Heart left ventricle (tissue), 16 donors: ENCODE measurements at regions not wholly inside any gene's neighbourhood (a gene's known extent, or its start where the extent isn't known, plus 50 kb on each side); places are given as distances from the start of the nearest gene placed in this dataset.

Experiments
- ATAC-seq, 4 donors: fragments of 200-7000 bp; cut with Tn5 transposase; one replicate each; pipeline ENCODE4 v1.9.1; 2020 to 2022; ENCODE audit warnings: moderate library complexity in 4 of 4, mild to moderate bottlenecking in 3 of 4, moderate number of reproducible peaks in 1 of 4
- DNase-seq, 5 donors: peaks; one replicate each; pipeline ENCODE4 v3.0.0-alpha.2; 2020
- H3K27ac ChIP-seq, 12 donors: fragments of 200-600 bp; sonication (generic) in 4 of 12; one replicate each; pipeline versions ENCODE4 v1.5.0 to v1.8.0; 2016 to 2022; ENCODE audit warnings: mild to moderate bottlenecking in 2 of 12
- H3K27me3 ChIP-seq, 9 donors: fragments of 200-600 bp; sonication (generic) in 2 of 9; one replicate each; pipeline versions ENCODE4 v1.5.1 to v1.8.0; 2016 to 2022; ENCODE audit warnings: mild to moderate bottlenecking in 3 of 9
- H3K36me3 ChIP-seq, 9 donors: fragments of 200-600 bp; sonication (generic) in 2 of 9; one replicate each; pipeline versions ENCODE4 v1.5.0 to v1.8.0; 2018 to 2022; ENCODE audit warnings: mild to moderate bottlenecking in 2 of 9
- H3K4me1 ChIP-seq, 12 donors: fragments of 200-600 bp; sonication (generic) in 4 of 12; one replicate each; pipeline versions ENCODE4 v1.5.0 to v1.8.0; 2016 to 2022; ENCODE audit warnings: mild to moderate bottlenecking in 3 of 12
- H3K4me3 ChIP-seq, 12 donors: fragments of 200-600 bp; sonication (generic) in 4 of 12; one replicate each; pipeline versions ENCODE4 v1.5.0 to v1.8.0; 2017 to 2022; ENCODE audit warnings: mild to moderate bottlenecking in 9 of 12, moderate library complexity in 4 of 12
- H3K9me3 ChIP-seq, 12 donors: fragments of 200-600 bp; sonication (generic) in 4 of 12; one replicate each; pipeline versions ENCODE4 v1.5.0 to v1.8.0; 2016 to 2022; ENCODE audit warnings: mild to moderate bottlenecking in 1 of 12
- POLR2A ChIP-seq, 2 donors: fragments of 450-650 bp; IDR thresholded peaks; one replicate each; pipeline ENCODE4 v1.6.1; 2017; ENCODE audit warnings: antibody characterized with exemption in 2 of 2, mild to moderate bottlenecking in 2 of 2, moderate library complexity in 2 of 2
- WGBS, 4 donors: extraction: QIAGEN DNeasy Blood & Tissue Kit in 2 of 4; methylation state at CpG; one replicate each; pipeline versions ENCODE4 v1.1.5 to v1.1.7; 2013 to 2018; 5-methylcytosine and 5-hydroxymethylcytosine counted together
- intact Hi-C, 10 donors: fragments of 100-400 bp; cut with DNase I; formaldehyde crosslinking; loops; one replicate each; pipeline versions ENCODE4 v1.11.1 to v1.14.2; 2022
- TF ChIP-seq, protein P1 (sequence below), 12 donors: fragments of 200-600 bp; sonication (generic) in 4 of 12; IDR thresholded peaks; one replicate each; pipeline versions ENCODE4 v1.5.0 to v1.8.0; 2018 to 2022; ENCODE audit warnings: antibody characterized with exemption in 12 of 12, mild to moderate bottlenecking in 5 of 12
- donor health status: ischemic (EF 13 %, LVEDD 7.1; RV severe dilation, severe dysfunction).
- donor health status: healthy with polysubstance abuse.
- donor health status: DM: no; HTN: yes; CAD: no.
- donor health status: DM: no; HTN: no; CAD: no.
- donor health status: ischemic (EF 25% LVEDD 6.9; RV normal size, moderate dysfunction).
- donor health status: ischemic (EF 25% LVEDD 5.7; RV mildly dilated, moderate dysfunction).
- donor health status: healthy.
- donor health status: DM: yes; HTN: yes; CAD: no.
- donor health status: ischemic (EF 35%, LVEDD 5.7; RV mildly dilated, moderate dysfunction).
- donor health status: nonischemic (EF 11% LVEDD 7.7; RV severe dilation, severe dysfunction).
- donor health status: DM: yes; HTN: yes; CAD: no.
- donor health status: PGD.
- donor health status: ischemic (EF 29% LVEDD 5.4; RV normal size, mild dysfunction).
- donor health status: nonischemic (EF 23%, LVEDD 6.1; RV moderate dilation, normal function).

DNA sequence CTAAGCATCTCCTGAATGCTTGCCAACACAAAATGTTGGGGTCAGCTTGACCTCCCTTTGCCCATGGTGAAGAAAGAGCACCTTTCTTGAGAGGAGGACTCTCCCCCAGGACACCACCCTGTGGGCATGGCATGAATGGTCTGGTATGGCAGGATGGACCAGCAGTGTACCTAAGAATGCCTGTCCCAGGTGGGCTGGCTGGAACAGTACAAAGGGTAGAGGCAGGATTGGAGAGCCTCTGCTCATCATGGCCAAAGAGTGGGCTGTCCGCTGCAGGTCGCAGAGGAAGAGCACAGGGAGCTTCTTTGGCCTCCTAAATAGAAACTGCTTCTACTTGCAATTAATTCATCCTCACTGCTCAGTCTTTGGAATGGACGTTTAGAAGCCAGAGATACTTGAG lies 131.6 kb upstream of the OSMR start:
- H3K4me3 ChIP-seq, result no peak overlapping the region
- intact Hi-C loops, result loop anchor here in 1 of 10 donors (10.0 kb wide), 1 partner anchor 51 kb away; no protein-coding TSS in a partner anchor
- peak overlapping the region in 2 of 12 donors; percentile 24 to 32 for H3K27ac ChIP-seq

GRCh38 chr5:38714703-38715355 lies 131.0 kb upstream of the OSMR start:
- peak in 1 of 4 donors; percentile 49 for ATAC-seq
- no peaks in the 10 kb centered on the region for H3K9me3 ChIP-seq
- TF ChIP-seq, protein P1, sequence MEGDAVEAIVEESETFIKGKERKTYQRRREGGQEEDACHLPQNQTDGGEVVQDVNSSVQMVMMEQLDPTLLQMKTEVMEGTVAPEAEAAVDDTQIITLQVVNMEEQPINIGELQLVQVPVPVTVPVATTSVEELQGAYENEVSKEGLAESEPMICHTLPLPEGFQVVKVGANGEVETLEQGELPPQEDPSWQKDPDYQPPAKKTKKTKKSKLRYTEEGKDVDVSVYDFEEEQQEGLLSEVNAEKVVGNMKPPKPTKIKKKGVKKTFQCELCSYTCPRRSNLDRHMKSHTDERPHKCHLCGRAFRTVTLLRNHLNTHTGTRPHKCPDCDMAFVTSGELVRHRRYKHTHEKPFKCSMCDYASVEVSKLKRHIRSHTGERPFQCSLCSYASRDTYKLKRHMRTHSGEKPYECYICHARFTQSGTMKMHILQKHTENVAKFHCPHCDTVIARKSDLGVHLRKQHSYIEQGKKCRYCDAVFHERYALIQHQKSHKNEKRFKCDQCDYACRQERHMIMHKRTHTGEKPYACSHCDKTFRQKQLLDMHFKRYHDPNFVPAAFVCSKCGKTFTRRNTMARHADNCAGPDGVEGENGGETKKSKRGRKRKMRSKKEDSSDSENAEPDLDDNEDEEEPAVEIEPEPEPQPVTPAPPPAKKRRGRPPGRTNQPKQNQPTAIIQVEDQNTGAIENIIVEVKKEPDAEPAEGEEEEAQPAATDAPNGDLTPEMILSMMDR (IDR thresholded peaks at IDR 0.05), result no peak
- TF ChIP-seq POLR2A (IDR thresholded peaks at IDR 0.05), result no peak
- no peak overlapping the region for H3K4me3 ChIP-seq
- no peak for DNase-seq
- H3K27me3 ChIP-seq, result no peaks in the 10 kb centered on the region
- H3K27ac ChIP-seq, result peak overlapping the region in 1 of 12 donors; percentile 24
- intact Hi-C loops, result loop anchor here in 1 of 10 donors (10.0 kb wide), 1 partner anchor 50 kb away; no protein-coding TSS in a partner anchor
- no peaks in the 10 kb centered on the region for H3K36me3 ChIP-seq
- 41 to 63% (median 52%) methylated on average over 1 of the region's 1 CpG for WGBS, 4 donors
- peaks cover 0 to 28% (median 4%) of the 10 kb centered on the region in 12 donors for H3K4me1 ChIP-seq

More for the DNA sequence above, 131.6 kb upstream of the OSMR start:
- DNase-seq, result no peak
- H3K36me3 ChIP-seq, result no peaks in the 10 kb centered on the region
- no peaks in the 10 kb centered on the region for H3K27me3 ChIP-seq
- peak in 1 of 4 donors; percentile 33 for ATAC-seq
- H3K9me3 ChIP-seq, result no peaks in the 10 kb centered on the region
- peaks cover 0 to 28% (median 4%) of the 10 kb centered on the region in 12 donors for H3K4me1 ChIP-seq
- TF ChIP-seq, protein P1 (IDR thresholded peaks at IDR 0.05), result no peak
- TF ChIP-seq POLR2A (IDR thresholded peaks at IDR 0.05), result no peak
- 78 to 87% (median 80%) methylated on average over 3 of the region's 3 CpGs for WGBS, 4 donors

- Histone ChIP-seq H3K27me3 (no peaks in the 10 kb centered on the region), H3K36me3 (no peaks in the 10 kb centered on the region), H3K4me1 (peaks cover 0 to 24% (median 4%) of the 10 kb centered on the region in 12 donors), H3K4me3 (no peak overlapping the region), H3K9me3 (no peaks in the 10 kb centered on the region), H3K27ac (no peak overlapping the region)
- ATAC-seq (no peak), DNase-seq (no peak)
- intact Hi-C loops, result loop anchor here in 1 of 10 donors (10.0 kb wide), 1 partner anchor 49 kb away; no protein-coding TSS in a partner anchor
- 81 to 96% (median 87%) methylated on average over 1 of the region's 1 CpG for WGBS, 4 donors
- TF ChIP-seq, protein P1 (IDR thresholded peaks at IDR 0.05), result no peak
- no peak for TF ChIP-seq POLR2A (IDR thresholded peaks at IDR 0.05)
Measured at GRCh38 chr5:38715696-38716095, 130.1 kb upstream of the OSMR start.

- peaks cover 0 to 24% (median 4%) of the 10 kb centered on the region in 12 donors for H3K4me1 ChIP-seq
- TF ChIP-seq, protein P1 (IDR thresholded peaks at IDR 0.05), result no peak
- no peak for TF ChIP-seq POLR2A (IDR thresholded peaks at IDR 0.05)
- no peaks in the 10 kb centered on the region for H3K27me3 ChIP-seq
- DNase-seq, result no peak
- ATAC-seq, result no peak
- intact Hi-C loops, result loop anchor here in 1 of 10 donors (10.0 kb wide), 1 partner anchor 48 kb away; no protein-coding TSS in a partner anchor
- no peaks in the 10 kb centered on the region for H3K9me3 ChIP-seq
- no peak overlapping the region for H3K4me3 ChIP-seq
- WGBS, 4 donors, result 62 to 71% (median 68%) methylated on average over 5 of the region's 5 CpGs
- no peaks in the 10 kb centered on the region for H3K36me3 ChIP-seq
- no peak overlapping the region for H3K27ac ChIP-seq
Measured at GRCh38 chr5:38716516-38716915, 129.3 kb upstream of the OSMR start.
